Stimulated activated CD8-positive, alpha-beta memory T cell treated with anti-CD3 and anti-CD28 coated beads, Interleukin-7, amount 100 ng/mL, for 24 hours (primary cell): ENCODE measurements at regions not wholly inside any gene's neighbourhood (a gene's known extent, or its start where the extent isn't known, plus 50 kb on each side); places are given as distances from the start of the nearest gene placed in this dataset.

Source experiments
- DNase-seq: peaks from one replicate; pipeline ENCODE4 v3.0.0-alpha.2; 2020; ENCODE audit warnings: low read depth

- DNase-seq, result no peak
Measured at GRCh38 chr2:190783513-190784263, 96.9 kb upstream of the GLS start.

DNA sequence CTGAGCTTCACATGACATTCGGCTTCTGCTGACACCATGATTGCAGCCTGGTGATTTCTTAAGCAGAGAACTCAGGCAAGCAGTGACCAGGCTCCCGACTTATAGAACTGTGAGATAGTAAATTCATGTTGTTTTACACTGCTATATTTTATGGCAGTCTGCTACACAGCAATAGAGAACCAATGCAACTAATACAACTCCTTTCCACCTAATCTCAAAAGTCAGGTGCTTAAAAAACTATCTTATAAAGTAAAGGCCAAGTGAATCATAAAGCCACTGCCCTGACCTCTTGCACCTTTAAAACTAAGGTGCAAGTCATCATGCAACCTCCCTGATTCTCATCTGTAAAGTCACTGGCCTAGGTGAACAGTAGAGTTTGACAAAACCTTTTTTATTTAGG is 95.3 kb upstream of the GLS start:
- no peak for DNase-seq

GRCh38 chr2:190786404-190787166 is 94.0 kb upstream of the GLS start:
- no peak for DNase-seq

DNA sequence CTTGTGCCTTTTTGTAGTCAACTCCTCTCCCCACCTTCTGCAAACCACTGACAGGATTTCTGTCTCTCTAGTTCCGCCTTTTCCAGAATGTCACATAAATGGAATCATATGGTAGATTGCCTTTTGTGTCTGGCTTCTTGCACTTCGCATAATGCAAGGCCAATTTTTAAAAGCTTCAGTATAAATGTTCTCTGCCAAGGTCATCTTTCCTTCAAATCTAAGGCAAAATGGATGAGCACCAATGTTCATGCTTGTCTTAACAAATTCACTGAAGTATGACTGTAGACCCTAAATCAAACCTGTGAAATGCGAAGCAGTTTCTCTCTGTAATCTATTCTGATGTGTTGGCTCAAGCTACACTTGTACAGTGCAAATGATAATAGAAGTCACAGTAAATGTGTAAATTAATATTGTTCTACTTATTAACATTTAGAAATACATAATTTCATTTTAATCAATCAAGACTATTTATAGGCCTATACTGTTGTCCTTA is 92.8 kb upstream of the GLS start:
- no peak for DNase-seq

GRCh38 chr2:190789074-190790004 is 91.3 kb upstream of the GLS start:
- DNase-seq, result no peak

GRCh38 chr2:190791347-190791975 is 89.2 kb upstream of the GLS start:
- DNase-seq, result peak; percentile 9

DNA sequence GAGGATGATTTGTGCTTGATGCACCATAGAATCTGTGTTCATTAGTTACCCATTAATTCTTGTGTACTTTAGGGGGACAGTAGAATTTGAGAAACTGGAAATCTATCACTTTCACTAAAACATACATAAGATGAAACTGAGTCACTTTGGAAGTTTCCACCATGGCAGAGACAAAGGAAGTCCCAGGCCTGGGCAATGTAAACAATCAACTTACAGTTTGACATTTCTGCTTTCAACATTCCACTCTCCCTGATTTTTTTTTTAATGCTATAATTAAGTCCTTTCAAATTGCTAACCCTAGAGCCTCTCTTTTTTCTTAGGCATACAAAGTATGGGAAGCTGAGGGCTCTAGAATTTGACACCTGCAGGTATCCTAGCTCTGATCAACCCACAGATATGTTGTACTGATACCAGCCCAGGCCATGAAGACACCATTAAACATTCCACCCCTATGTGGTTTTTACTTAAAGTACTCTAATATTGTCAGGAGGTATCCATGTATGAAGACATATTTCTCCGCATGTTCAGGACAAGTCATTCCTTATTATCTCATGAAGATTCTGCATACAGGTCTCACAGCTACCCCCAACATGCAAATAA is 88.5 kb upstream of the GLS start:
- DNase-seq, result no peak

GRCh38 chr2:190792956-190793888 is 87.4 kb upstream of the GLS start:
- DNase-seq, result no peak

- no peak for DNase-seq
Measured at GRCh38 chr2:190794377-190794776, 86.2 kb upstream of the GLS start.

DNA sequence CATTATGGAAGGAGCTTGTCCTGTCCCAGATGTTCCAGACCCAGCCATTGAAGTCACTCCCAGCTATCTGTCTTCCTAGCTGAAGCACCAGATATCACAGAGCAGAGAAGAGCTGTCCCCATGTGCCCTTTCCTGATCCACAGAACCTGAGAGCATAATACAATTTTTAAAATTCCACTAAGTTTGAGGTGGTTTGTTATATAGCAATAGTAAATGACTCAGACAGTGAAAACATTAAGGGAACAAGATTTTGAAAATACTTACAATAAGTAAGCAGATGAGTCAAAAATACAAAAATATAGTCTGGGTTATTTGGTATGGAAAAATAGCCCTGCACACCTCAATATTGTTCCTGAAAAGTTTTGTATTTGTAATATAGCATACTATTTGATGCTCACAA is 85.8 kb upstream of the GLS start:
- no peak for DNase-seq

DNA sequence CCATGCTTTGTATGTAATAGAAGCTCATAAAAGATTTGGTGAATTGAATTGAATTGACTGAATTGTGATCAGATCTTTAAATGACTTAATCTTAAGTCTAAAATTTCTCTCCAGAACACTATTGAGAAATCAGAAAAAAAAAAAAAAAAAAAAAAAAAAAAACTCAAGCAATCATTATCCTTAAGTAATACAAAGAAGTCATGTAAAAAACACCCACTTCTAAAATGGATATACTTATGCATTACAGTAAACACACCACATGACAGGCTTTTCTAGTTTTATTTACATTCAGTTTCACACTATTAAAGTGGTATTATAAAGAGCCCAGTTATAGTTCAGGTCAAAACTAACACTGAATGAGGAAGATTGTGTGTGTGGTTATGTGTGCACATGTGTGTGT is 84.9 kb upstream of the GLS start:
- no peak for DNase-seq

GRCh38 chr2:190799999-190800398 is 80.6 kb upstream of the GLS start:
- DNase-seq, result no peak

GRCh38 chr2:190800528-190800927 is 80.1 kb upstream of the GLS start:
- DNase-seq, result no peak

GRCh38 chr2:190802129-190802528 is 78.5 kb upstream of the GLS start:
- no peak for DNase-seq

- DNase-seq, result no peak
Measured at GRCh38 chr2:190802626-190803209, 77.9 kb upstream of the GLS start.

- no peak for DNase-seq
Measured at GRCh38 chr2:190804182-190804795, 76.3 kb upstream of the GLS start.

DNA sequence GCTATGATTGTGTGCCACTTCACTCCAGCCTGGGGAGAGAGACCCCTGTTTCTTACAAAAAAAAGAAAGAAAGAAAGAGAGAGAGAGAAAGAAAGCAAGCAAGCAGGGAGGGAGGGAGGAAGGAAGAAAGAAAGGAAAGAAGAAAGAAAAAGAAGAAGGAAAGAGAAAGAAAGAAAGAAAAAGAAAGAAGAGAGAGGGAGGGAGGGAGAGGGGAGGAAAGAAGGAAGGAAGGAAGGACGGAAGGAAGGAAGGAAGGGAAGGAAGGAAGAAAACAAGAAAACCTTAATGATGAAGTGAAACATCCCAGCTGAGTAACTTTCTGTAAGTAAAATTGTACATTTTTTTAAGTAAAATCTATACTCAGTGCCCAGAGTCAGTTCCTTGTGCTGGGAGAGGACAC is 75.5 kb upstream of the GLS start:
- DNase-seq, result no peak

DNA sequence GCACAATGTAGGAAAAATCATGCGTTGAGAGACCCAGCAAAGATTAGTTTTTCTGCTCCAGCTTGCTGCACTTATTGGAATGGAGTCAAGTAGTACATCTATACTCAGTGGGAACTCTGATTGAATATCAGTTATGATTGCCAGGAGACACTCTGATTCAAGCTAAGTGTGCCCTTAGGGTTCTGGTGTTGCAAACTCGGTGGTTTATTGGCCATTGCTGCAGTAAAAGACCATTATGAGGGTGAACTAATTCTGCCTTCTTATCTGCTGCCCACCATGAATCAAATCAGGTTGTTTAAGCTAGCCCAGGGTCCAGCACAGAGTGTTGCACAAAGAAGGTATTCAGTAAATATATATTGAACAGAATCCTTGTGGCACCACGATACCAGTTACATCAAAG is 74.8 kb upstream of the GLS start:
- DNase-seq, result no peak

DNA sequence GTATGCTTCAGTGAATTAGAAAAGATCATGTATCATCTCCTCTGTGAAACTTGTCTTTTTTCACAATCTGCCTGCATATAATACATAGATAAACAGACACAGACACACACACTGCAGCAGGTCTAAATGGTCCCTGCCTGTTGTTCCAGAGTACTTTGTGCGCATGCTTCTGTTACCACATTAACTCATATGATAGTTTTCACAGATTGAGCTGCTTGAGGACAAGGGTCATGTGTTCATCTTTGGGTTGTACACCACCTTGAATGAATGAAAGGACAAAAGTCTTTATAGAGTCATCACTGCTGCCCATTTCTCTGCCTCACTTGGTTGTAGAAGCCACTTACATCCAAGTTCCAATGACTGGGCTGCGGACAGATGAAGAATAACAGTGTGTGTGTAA is 72.7 kb upstream of the GLS start:
- no peak for DNase-seq
